Fibroblast of lung (primary cell): ENCODE measurements at regions not wholly inside any gene's neighbourhood (a gene's known extent, or its start where the extent isn't known, plus 50 kb on each side); places are given as distances from the start of the nearest gene placed in this dataset.

Source experiments
- CTCF ChIP-seq, 2 donors: IDR thresholded peaks in 1 of 2; conservative IDR thresholded peaks in 1 of 2; 1 replicate in 1 of 2; 2 replicates in 1 of 2; pipeline ENCODE4 v1.5.1; 2011 to 2012; ENCODE audit warnings: low read length in 2 of 2, control low read depth in 1 of 2, inconsistent platforms in 1 of 2, low read depth in 1 of 2, mild to moderate bottlenecking in 1 of 2
- EZH2 ChIP-seq: IDR thresholded peaks from 2 replicates; pipeline ENCODE4 v1.5.1; 2012; ENCODE audit warnings: low read length, control low read depth, mild to moderate bottlenecking; ENCODE audit errors: missing control alignments

DNA sequence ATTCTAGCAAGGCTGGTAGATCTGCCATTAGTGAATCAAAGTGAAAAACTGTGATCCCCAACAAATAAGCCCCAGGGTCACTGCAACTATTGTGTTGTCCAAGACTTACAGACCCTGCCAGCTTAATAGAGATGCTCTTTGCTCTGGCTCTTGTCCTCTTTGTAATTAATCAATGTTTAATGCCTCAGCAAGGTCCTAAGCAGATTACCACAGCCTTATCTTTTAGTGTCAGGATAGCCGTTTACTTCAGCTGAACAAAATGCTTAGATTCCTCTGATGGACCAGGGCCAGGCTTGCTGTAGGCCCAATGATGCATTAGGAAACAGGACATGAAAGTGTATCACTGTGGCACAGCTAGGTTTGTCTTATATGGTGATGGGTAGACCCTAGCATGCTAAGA is 353.3 kb downstream of the HACE1 start:
- TF ChIP-seq CTCF (conservative IDR thresholded peaks at IDR 0.05 in 1 of 2, IDR thresholded peaks at IDR 0.05 in 1 of 2; ENCODE audit: low read depth in 1 of 2, low read length in 2 of 2), result no peak
- TF ChIP-seq EZH2, result no peak
